Spleen (tissue), 11 donors: ENCODE measurements at regions not wholly inside any gene's neighbourhood (a gene's known extent, or its start where the extent isn't known, plus 50 kb on each side); places are given as distances from the start of the nearest gene placed in this dataset.

Experiments used
- DNase-seq: peaks from one replicate; pipeline ENCODE4 v3.0.0-alpha.2; 2020
- H3K27ac ChIP-seq, 8 donors: fragments of 200-600 bp; sonication (generic) in 7 of 8; 1 replicate in 4 of 8; 2 replicates in 4 of 8; pipeline versions ENCODE4 v1.5.0 to v1.8.0; 2016 to 2021; ENCODE audit warnings: inconsistent platforms in 4 of 8, mild to moderate bottlenecking in 4 of 8, moderate library complexity in 1 of 8
- H3K27me3 ChIP-seq, 7 donors: fragments of 200-600 bp; sonication (generic) in 6 of 7; replicated peaks in 1 of 7; 1 replicate in 4 of 7; 2 replicates in 3 of 7; pipeline versions ENCODE4 v1.5.0 to v1.8.0; 2016 to 2021; ENCODE audit warnings: inconsistent platforms in 3 of 7, mild to moderate bottlenecking in 1 of 7
- H3K36me3 ChIP-seq, 6 donors: fragments of 200-600 bp; sonication (generic) in 5 of 6; 1 replicate in 4 of 6; 2 replicates in 2 of 6; pipeline versions ENCODE4 v1.5.0 to v1.8.0; 2016 to 2021; ENCODE audit warnings: inconsistent platforms in 2 of 6
- H3K4me1 ChIP-seq, 6 donors: fragments of 200-600 bp; sonication (generic) in 5 of 6; 1 replicate in 3 of 6; 2 replicates in 3 of 6; pipeline versions ENCODE4 v1.5.0 to v1.8.0; 2016 to 2021; ENCODE audit warnings: inconsistent platforms in 3 of 6
- H3K4me3 ChIP-seq, 8 donors: fragments of 200-600 bp; sonication (generic) in 7 of 8; 1 replicate in 4 of 8; 2 replicates in 4 of 8; pipeline versions ENCODE4 v1.5.0 to v1.8.0; 2016 to 2021; ENCODE audit warnings: inconsistent platforms in 4 of 8, mild to moderate bottlenecking in 4 of 8, moderate library complexity in 2 of 8
- H3K9me3 ChIP-seq, 8 donors: fragments of 200-600 bp; sonication (generic) in 7 of 8; 1 replicate in 4 of 8; 2 replicates in 4 of 8; pipeline versions ENCODE4 v1.5.0 to v1.8.0; 2016 to 2021; ENCODE audit warnings: inconsistent platforms in 4 of 8
- POLR2A ChIP-seq, 3 donors: fragments of 450-650 bp; IDR thresholded peaks; one replicate each; pipeline ENCODE4 v1.5.1; 2017; ENCODE audit warnings: antibody characterized with exemption in 3 of 3, mild to moderate bottlenecking in 1 of 3
- POLR2AphosphoS5 ChIP-seq, 3 donors: sonication (generic); formaldehyde crosslinking; IDR thresholded peaks; one replicate each; pipeline ENCODE4 v1.5.1; 2017; ENCODE audit warnings: antibody characterized with exemption in 3 of 3
- WGBS, 5 donors: extraction: QIAGEN DNeasy Blood & Tissue Kit in 3 of 5; methylation state at CpG; one replicate each; pipeline versions ENCODE4 v1.1.5 to v1.1.7; 2013 to 2018; 5-methylcytosine and 5-hydroxymethylcytosine counted together
- intact Hi-C: fragments of 100-400 bp; cut with DNase I; formaldehyde crosslinking; loops from one replicate; pipeline ENCODE4 v1.15.0; 2023; ENCODE audit warnings: low total_unique reads
- TF ChIP-seq, protein P1 (sequence below), 11 experiments: fragments of 200-600 bp in 7 of 11; fragments of 450-650 bp in 4 of 11; sonication (generic) in 4 of 11; IDR thresholded peaks in 8 of 11; conservative IDR thresholded peaks in 3 of 11; 1 replicate in 7 of 11; 2 replicates in 4 of 11; pipeline versions ENCODE4 v1.4.0 to v1.8.0; 2016 to 2021; ENCODE audit warnings: antibody characterized with exemption in 11 of 11, inconsistent platforms in 4 of 11, mild to moderate bottlenecking in 1 of 11
- donor health status: healthy with polysubstance abuse.
- donor health status: DM: no; HTN: no; CAD: no; lungs with moderate emphysema.
- donor health status: DM: no; HTN: no; CAD: no.
- donor health status: Bipolar disorder and iron deficiency.
- donor health status: healthy.
- donor health status: DM: no; HTN: no; CAD: no.
- donor health status: DM: yes; HTN: yes; CAD: no.

- Histone ChIP-seq H3K9me3 (peaks cover 0 to 4% (median 0%) of the 10 kb centered on the region in 8 donors), H3K4me3 (no peak overlapping the region), H3K27ac (peak overlapping the region in 3 of 8 donors; percentile 16 to 38 (median 38)), H3K4me1 (peaks cover 0 to 11% (median 0%) of the 10 kb centered on the region in 6 donors), H3K27me3 (peaks cover 0 to 7% (median 0%) of the 10 kb centered on the region in 7 donors), H3K36me3 (no peaks in the 10 kb centered on the region)
- 71 to 89% (median 81%) methylated on average over 6 of the region's 6 CpGs for WGBS, 5 donors
- TF ChIP-seq POLR2A (IDR thresholded peaks at IDR 0.05) (no peak), POLR2AphosphoS5 (IDR thresholded peaks at IDR 0.05) (peak in 2 of 3 donors; percentile 61 to 86)
- TF ChIP-seq, protein P1, sequence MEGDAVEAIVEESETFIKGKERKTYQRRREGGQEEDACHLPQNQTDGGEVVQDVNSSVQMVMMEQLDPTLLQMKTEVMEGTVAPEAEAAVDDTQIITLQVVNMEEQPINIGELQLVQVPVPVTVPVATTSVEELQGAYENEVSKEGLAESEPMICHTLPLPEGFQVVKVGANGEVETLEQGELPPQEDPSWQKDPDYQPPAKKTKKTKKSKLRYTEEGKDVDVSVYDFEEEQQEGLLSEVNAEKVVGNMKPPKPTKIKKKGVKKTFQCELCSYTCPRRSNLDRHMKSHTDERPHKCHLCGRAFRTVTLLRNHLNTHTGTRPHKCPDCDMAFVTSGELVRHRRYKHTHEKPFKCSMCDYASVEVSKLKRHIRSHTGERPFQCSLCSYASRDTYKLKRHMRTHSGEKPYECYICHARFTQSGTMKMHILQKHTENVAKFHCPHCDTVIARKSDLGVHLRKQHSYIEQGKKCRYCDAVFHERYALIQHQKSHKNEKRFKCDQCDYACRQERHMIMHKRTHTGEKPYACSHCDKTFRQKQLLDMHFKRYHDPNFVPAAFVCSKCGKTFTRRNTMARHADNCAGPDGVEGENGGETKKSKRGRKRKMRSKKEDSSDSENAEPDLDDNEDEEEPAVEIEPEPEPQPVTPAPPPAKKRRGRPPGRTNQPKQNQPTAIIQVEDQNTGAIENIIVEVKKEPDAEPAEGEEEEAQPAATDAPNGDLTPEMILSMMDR (IDR thresholded peaks at IDR 0.05 in 8 of 11, conservative IDR thresholded peaks at IDR 0.05 in 3 of 11), result no peak
- no peak for DNase-seq
- intact Hi-C loops, result no loop called here
These were observed 296.2 kb upstream of the CDH5 start for GRCh38 chr16:66070140-66070917.

- H3K27ac ChIP-seq, result peak overlapping the region in 3 of 8 donors; percentile 2 to 38 (median 16)
- no peak for TF ChIP-seq POLR2AphosphoS5 (IDR thresholded peaks at IDR 0.05)
- TF ChIP-seq, protein P1 (IDR thresholded peaks at IDR 0.05 in 8 of 11, conservative IDR thresholded peaks at IDR 0.05 in 3 of 11), result no peak
- TF ChIP-seq POLR2A (IDR thresholded peaks at IDR 0.05), result no peak
- WGBS, 5 donors, result 78 to 82% (median 82%) methylated on average over 3 of the region's 3 CpGs
- no peaks in the 10 kb centered on the region for H3K36me3 ChIP-seq
- intact Hi-C loops, result no loop called here
- H3K27me3 ChIP-seq, result peaks cover 0 to 3% (median 0%) of the 10 kb centered on the region in 7 donors
- H3K4me1 ChIP-seq, result peaks cover 0 to 11% (median 0%) of the 10 kb centered on the region in 6 donors
- peaks cover 0 to 4% (median 0%) of the 10 kb centered on the region in 8 donors for H3K9me3 ChIP-seq
- H3K4me3 ChIP-seq, result no peak overlapping the region
- no peak for DNase-seq
These were observed 296.9 kb upstream of the CDH5 start for GRCh38 chr16:66069587-66069986.

DNA sequence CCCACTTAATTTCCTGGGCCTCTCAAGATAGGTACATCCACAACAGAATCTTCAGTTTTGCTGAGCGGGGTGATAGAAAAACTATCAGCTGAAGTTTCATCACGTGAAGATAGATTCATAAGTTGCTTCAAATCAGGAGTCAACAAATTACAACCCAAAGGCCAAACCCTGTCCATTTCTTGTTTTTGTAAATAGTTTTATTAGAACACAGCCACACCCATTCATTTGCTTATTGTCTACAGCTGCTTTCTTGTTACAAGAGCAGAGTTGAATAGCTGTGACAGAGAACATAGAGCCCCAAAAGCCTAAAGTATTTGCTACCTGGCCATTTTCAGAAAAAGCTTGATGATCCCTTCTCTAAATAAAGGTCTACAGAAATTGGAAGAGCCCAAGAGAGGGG lies 300.1 kb upstream of the CDH5 start:
- Histone ChIP-seq H3K9me3 (no peaks in the 10 kb centered on the region), H3K36me3 (no peaks in the 10 kb centered on the region), H3K27ac (peak overlapping the region in 5 of 8 donors; percentile 13 to 48 (median 32)), H3K27me3 (no peaks in the 10 kb centered on the region), H3K4me1 (peaks cover 0 to 10% (median 0%) of the 10 kb centered on the region in 6 donors), H3K4me3 (no peak overlapping the region)
- no peak for TF ChIP-seq POLR2A (IDR thresholded peaks at IDR 0.05)
- TF ChIP-seq, protein P1 (IDR thresholded peaks at IDR 0.05 in 8 of 11, conservative IDR thresholded peaks at IDR 0.05 in 3 of 11), result no peak
- TF ChIP-seq POLR2AphosphoS5 (IDR thresholded peaks at IDR 0.05), result no peak
- intact Hi-C loops, result no loop called here
- DNase-seq, result no peak
- 81 to 96% (median 85%) methylated on average over 2 of the region's 2 CpGs for WGBS, 5 donors

GRCh38 chr16:66065925-66066324 lies 300.6 kb upstream of the CDH5 start:
- WGBS, 5 donors, result 68 to 80% (median 73%) methylated on average over 4 of the region's 4 CpGs
- Histone ChIP-seq H3K27ac (peak overlapping the region in 5 of 8 donors; percentile 13 to 48 (median 32)), H3K9me3 (no peaks in the 10 kb centered on the region), H3K4me3 (no peak overlapping the region), H3K27me3 (peaks cover 0 to 4% (median 0%) of the 10 kb centered on the region in 7 donors), H3K36me3 (no peaks in the 10 kb centered on the region), H3K4me1 (peaks cover 0 to 6% (median 0%) of the 10 kb centered on the region in 6 donors)
- intact Hi-C loops, result no loop called here
- no peak for DNase-seq
- TF ChIP-seq POLR2AphosphoS5 (IDR thresholded peaks at IDR 0.05) (no peak), POLR2A (IDR thresholded peaks at IDR 0.05) (no peak)
- TF ChIP-seq, protein P1 (IDR thresholded peaks at IDR 0.05 in 8 of 11, conservative IDR thresholded peaks at IDR 0.05 in 3 of 11), result no peak
